Hypothalamus (tissue), 51 donors: ENCODE measurements at regions not wholly inside any gene's neighbourhood (a gene's known extent, or its start where the extent isn't known, plus 50 kb on each side); places are given as distances from the start of the nearest gene placed in this dataset.
"Not testable (repeated sequence)": the region's sequence is repeated elsewhere in the genome, so short reads cannot be mapped to it uniquely, and the experiment has no call there.

Experiments
- DNase-seq, 51 donors: peaks; one replicate each; lab custom pipeline; 2025; lab: John Stamatoyannopoulos, UW

GRCh38 chr7:148472406-148472805 is 118.2 kb upstream of the C7orf33 start:
- no peak for DNase-seq

GRCh38 chr7:148473703-148474480 is 116.7 kb upstream of the C7orf33 start:
- no peak for DNase-seq

- no peak for DNase-seq
These were observed 116.0 kb upstream of the C7orf33 start for GRCh38 chr7:148474481-148475025.

- DNase-seq, result no peak
These were observed 112.0 kb upstream of the C7orf33 start for GRCh38 chr7:148478551-148478950.

GRCh38 chr7:148480479-148481146 is 110.0 kb upstream of the C7orf33 start:
- DNase-seq, result no peak

GRCh38 chr7:148481147-148481526 is 109.4 kb upstream of the C7orf33 start:
- DNase-seq, result no peak

- DNase-seq, result no peak
These were observed 108.5 kb upstream of the C7orf33 start for GRCh38 chr7:148481971-148482626.

- no peak for DNase-seq
These were observed 106.9 kb upstream of the C7orf33 start for GRCh38 chr7:148483515-148484308.

GRCh38 chr7:148484486-148484885 is 106.1 kb upstream of the C7orf33 start:
- no peak for DNase-seq

- no peak for DNase-seq
These were observed 104.9 kb upstream of the C7orf33 start for GRCh38 chr7:148485618-148486017.

GRCh38 chr7:148486937-148487336 is 103.6 kb upstream of the C7orf33 start:
- no peak for DNase-seq

GRCh38 chr7:148487912-148488311 is 102.7 kb upstream of the C7orf33 start:
- DNase-seq, result no peak

GRCh38 chr7:148489678-148490077 is 100.9 kb upstream of the C7orf33 start:
- no peak for DNase-seq

GRCh38 chr7:148492157-148492860 is 98.3 kb upstream of the C7orf33 start:
- no peak for DNase-seq

GRCh38 chr7:148495605-148496004 is 95.0 kb upstream of the C7orf33 start:
- no peak for DNase-seq

- DNase-seq, result no peak
These were observed 89.6 kb upstream of the C7orf33 start for GRCh38 chr7:148500978-148501377.

- peak in 1 of 51 donors; percentile 13 for DNase-seq
These were observed 86.6 kb upstream of the C7orf33 start for GRCh38 chr7:148503900-148504487.

GRCh38 chr7:148505645-148506375 is 84.8 kb upstream of the C7orf33 start:
- DNase-seq, result no peak

- not testable (repeated sequence) for DNase-seq
These were observed 83.4 kb upstream of the C7orf33 start for GRCh38 chr7:148507064-148507573.
